ENCODE measurements at regions not wholly inside any gene's neighbourhood (a gene's known extent, or its start where the extent isn't known, plus 50 kb on each side); places are given as distances from the start of the nearest gene placed in this dataset.

DNA sequence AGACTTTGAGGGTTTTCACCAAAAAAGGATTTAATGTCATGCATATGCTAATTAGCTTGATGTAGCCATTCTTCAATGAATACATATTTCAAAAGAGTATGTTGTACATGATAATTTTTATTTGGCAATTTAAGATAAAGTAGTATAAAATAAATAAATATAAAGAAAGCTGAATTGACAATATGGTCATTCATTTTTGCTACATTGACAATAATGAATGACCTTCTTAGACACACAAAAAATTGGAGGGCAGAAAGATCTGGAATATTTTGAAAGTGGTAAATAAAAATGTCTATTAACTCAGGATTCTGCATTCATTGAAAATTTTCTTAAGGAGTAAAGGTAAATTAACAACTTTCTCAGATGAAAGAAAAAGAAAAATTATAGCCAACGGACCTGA, 324.8 kb upstream of the FTMT start:
- in situ Hi-C loops (cut with HindIII; ENCODE audit: low sequenced_read_pairs), result no loop called here
- H3K4me3 ChIP-seq (ENCODE audit: low read depth, low read length), result no peak overlapping the region
- no peak for DNase-seq (ENCODE audit: low read depth, low spot score)
- TF ChIP-seq, protein P1, sequence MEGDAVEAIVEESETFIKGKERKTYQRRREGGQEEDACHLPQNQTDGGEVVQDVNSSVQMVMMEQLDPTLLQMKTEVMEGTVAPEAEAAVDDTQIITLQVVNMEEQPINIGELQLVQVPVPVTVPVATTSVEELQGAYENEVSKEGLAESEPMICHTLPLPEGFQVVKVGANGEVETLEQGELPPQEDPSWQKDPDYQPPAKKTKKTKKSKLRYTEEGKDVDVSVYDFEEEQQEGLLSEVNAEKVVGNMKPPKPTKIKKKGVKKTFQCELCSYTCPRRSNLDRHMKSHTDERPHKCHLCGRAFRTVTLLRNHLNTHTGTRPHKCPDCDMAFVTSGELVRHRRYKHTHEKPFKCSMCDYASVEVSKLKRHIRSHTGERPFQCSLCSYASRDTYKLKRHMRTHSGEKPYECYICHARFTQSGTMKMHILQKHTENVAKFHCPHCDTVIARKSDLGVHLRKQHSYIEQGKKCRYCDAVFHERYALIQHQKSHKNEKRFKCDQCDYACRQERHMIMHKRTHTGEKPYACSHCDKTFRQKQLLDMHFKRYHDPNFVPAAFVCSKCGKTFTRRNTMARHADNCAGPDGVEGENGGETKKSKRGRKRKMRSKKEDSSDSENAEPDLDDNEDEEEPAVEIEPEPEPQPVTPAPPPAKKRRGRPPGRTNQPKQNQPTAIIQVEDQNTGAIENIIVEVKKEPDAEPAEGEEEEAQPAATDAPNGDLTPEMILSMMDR (IDR thresholded peaks at IDR 0.05; ENCODE audit: low read depth, low read length), result no peak

DNA sequence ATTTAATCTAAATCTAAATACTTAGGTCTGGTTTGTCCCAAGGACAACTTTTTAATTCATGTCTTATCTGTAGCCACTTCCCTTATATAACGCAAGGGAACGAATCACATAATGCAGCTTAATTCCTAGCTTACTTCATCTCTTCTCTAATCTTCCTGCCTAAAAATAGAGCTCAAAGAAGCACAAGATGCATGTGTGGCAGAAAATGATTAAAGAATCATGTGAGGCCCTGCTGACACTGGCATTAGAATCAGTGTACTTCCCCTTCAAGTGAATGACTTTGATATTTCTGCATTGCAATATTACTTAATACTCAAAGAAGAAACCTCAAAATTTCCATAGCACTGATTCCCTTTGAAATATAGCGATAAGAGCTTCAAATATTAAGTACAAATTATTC, 317.9 kb upstream of the FTMT start:
- H3K4me3 ChIP-seq (ENCODE audit: low read depth, low read length), result no peak overlapping the region
- TF ChIP-seq, protein P1 (IDR thresholded peaks at IDR 0.05; ENCODE audit: low read depth, low read length), result no peak
- DNase-seq (ENCODE audit: low read depth, low spot score), result no peak
- in situ Hi-C loops (cut with HindIII; ENCODE audit: low sequenced_read_pairs), result no loop called here

GRCh38 chr5:121550989-121551388, 300.7 kb upstream of the FTMT start:
- in situ Hi-C loops (cut with HindIII; ENCODE audit: low sequenced_read_pairs), result no loop called here
- no peak overlapping the region for H3K4me3 ChIP-seq (ENCODE audit: low read depth, low read length)
- no peak for DNase-seq (ENCODE audit: low read depth, low spot score)
- TF ChIP-seq, protein P1 (IDR thresholded peaks at IDR 0.05; ENCODE audit: low read depth, low read length), result no peak

DNA sequence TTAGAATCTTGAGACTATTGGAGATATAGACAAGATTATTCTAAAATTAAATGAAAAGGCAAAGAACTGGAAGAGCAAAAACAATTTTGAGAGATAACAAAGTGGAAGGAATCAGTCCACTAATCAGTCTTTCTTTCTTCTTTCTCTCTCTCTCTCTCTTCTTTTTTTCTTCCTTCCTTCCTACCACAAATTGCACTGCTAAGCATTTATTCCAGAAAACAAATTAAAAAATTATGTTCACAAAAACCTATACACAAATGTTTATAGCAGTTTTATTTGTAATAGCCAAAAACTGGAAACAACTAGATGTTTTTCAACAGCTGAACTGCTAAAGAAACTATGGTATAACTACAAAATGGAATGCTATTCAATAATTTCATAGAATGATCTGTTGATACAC, 291.9 kb upstream of the FTMT start:
- TF ChIP-seq, protein P1 (IDR thresholded peaks at IDR 0.05; ENCODE audit: low read depth, low read length), result no peak
- H3K4me3 ChIP-seq (ENCODE audit: low read depth, low read length), result no peak overlapping the region
- no peak for DNase-seq (ENCODE audit: low read depth, low spot score)
- in situ Hi-C loops (cut with HindIII; ENCODE audit: low sequenced_read_pairs), result no loop called here

DNA sequence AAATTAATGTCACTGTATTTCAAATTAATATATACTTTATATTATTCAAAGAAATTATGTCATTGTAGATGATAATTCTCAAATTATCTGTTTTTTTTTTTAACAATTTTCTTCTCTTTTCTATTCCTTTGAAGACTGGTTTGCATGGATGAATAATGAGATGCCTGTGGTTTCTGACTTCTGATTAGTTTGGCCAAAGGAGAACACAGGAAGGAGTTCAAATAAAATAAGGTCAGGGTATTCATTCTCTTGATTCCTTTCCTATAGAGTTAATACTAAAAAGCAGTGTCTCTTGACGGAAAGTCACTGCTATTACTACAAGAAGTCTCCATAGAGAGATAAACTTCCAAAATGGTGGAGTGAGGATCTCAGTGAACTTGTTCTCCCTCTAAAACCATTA, 279.6 kb upstream of the FTMT start:
- DNase-seq (ENCODE audit: low read depth, low spot score), result peak; percentile 43
- in situ Hi-C loops (cut with HindIII; ENCODE audit: low sequenced_read_pairs), result no loop called here

DNA sequence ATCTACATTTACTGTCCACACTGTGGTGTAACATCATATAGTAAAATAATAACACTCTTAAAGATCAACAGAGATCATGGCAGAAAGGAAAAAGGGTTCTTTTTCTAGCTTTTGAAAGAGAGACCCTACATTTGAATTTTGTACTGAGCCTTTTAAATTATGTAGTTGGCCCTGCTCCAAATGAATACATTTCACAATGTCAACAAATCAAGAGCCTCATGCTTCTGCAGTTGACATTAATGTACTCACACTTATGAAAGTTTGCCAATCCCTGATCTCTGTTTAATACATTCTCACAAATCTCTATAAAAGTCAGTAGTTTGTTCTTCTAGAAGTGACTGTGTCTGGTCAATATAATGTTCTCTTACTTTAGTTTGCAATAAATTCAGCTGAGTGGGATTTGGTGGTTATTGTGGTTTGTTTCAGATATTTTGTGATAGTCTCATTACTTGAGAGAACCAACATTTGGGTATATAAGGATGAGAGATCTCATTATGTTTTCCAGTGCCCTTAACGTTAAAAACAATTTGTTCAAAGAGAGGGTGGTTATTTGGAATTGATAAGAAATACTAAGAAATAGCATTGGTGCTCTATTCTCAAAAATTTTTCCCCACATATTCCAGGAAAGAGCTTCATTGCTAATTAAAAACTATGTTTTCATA, 277.8 kb upstream of the FTMT start:
- TF ChIP-seq, protein P1 (IDR thresholded peaks at IDR 0.05; ENCODE audit: low read depth, low read length), result no peak
- in situ Hi-C loops (cut with HindIII; ENCODE audit: low sequenced_read_pairs), result no loop called here
- no peak overlapping the region for H3K4me3 ChIP-seq (ENCODE audit: low read depth, low read length)
- peak; percentile 33 for DNase-seq (ENCODE audit: low read depth, low spot score)

More for the DNA sequence above, 279.6 kb upstream of the FTMT start:
- H3K4me3 ChIP-seq (ENCODE audit: low read depth, low read length), result no peak overlapping the region
- TF ChIP-seq, protein P1 (IDR thresholded peaks at IDR 0.05; ENCODE audit: low read depth, low read length), result no peak

Data from astrocyte of the spinal cord (primary cell).